ENCODE measurements at regions not wholly inside any gene's neighbourhood (a gene's known extent, or its start where the extent isn't known, plus 50 kb on each side); places are given as distances from the start of the nearest gene placed in this dataset.

- no peak for DNase-seq
Observed at GRCh38 chr12:24118668-24119067, 169.2 kb upstream of the SOX5 start.

GRCh38 chr12:24116548-24116947, 167.1 kb upstream of the SOX5 start:
- no peak for DNase-seq

GRCh38 chr12:24113701-24114100, 164.2 kb upstream of the SOX5 start:
- no peak for DNase-seq

- DNase-seq: no peak
Observed at GRCh38 chr12:24111616-24112015, 162.1 kb upstream of the SOX5 start.

GRCh38 chr12:24111086-24111485, 161.6 kb upstream of the SOX5 start:
- DNase-seq: no peak

DNA sequence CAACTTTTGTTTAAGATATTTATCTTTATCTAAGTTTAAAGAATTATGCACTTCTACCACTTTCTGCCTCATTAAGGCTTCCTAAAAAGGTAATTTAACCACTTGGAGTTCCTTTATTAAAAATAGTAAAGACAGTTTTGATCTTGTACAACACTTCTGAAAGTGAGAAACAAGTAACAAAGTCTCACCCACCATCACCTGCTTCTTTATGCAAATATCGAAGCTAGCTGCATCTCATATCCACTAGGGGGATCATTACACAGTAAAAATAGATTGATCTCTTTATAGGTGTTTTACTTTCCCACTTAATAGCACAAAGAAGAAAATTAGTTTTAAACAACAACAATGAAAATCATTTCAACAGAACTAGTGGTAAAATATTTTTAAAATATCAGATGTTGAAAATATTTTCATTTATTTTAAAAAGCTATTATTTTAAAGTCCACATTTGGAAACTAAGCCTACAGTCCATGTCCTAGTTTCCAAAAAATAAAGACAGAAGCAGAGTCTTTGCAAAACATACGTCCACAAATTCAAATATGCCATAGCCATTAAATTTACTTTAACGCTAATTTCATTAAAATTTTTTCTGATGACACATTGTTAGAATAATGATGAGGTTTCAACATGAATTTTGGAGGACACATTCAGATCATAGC, 160.0 kb upstream of the SOX5 start:
- DNase-seq: no peak

- DNase-seq: no peak
Observed at GRCh38 chr12:24102676-24103075, 153.2 kb upstream of the SOX5 start.

DNA sequence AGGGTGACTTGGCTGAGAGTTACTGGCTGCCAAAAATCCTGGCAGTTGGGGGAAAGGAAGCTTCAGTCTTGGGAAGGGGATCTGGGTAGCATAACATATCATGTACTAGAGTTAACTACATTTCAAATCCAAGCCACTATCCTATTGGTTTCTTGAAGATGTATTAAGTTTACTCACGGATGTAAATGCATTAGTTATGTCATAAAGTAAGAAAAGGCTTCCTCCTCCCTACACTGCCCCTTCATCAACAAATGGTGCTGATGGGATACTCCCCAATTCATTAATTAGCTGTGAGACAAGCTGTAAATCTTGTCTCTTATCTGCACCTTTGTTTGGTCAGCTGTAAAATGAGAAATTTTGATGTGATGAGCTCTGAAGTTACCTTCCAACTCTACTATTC, 150.1 kb upstream of the SOX5 start:
- DNase-seq: no peak

DNA sequence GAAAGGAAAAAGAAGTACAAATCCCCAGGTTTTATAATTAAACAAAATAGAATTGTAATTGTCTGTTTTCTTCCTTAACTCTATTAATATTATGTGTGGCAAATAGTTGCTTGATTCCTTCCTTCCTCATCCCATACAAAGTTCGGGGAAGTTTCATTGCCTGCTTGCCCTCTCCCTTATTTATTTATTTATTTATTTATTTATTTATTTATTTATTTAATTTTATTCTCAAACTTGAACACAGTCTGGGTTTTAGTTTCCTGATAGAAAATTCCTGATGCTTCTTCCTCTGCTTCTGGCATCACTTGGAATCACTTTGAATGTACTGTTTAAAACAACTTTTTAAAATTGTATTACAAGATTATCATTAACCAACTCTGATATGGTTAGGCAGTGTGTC, 145.8 kb upstream of the SOX5 start:
- DNase-seq: no peak

GRCh38 chr12:24089510-24089890, 140.0 kb upstream of the SOX5 start:
- no peak for DNase-seq

DNA sequence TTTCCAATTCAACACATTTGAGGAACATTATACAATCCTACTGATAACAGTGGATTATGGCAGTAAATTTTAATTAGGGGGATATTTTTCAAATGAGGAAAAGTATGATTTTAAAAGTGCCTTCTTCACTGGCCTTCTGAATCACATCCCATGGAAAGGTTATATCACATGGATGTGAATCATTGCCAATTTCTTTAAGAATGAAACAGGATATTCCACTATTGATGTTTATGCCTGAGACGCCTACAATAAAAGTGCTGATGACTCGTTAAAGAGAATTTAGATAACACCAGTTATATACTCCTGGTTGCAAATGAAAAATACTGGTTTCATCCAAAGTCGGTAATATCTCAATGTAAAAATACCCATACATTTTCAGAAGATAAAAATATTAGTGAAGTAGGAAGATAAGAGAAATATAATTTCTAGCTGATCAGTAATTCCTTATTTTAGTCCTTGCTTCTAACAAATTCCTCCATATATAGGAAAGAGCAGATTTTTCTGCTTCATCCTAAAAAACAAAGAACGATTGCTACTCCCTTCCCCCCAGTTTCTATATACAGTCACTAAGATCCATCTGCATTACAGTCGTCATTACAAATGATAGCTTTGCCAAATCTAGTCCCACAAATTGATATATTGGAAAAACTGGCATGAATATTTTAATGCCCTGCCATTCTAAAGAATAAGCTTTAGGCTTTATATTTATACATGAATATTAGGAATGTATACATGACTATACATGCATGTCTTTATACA, 139.5 kb upstream of the SOX5 start:
- no peak for DNase-seq

DNA sequence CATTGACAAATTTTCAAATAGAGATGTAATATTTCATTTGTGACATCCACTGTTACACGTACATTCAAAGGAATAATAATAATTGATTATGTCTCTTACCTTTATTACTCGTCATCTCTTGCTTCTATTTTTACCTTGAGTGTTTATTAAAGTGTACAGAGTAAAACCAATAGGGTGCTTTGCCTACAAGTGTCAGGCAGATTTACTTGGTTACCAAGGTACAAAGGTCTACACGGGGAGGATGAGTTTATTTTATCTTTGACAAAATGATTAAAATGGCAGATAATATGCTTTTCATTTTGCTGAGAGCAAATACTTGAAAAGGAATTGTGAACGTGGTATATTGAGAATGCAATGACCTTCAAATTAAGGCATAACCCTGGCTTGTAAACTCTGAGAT, 137.8 kb upstream of the SOX5 start:
- DNase-seq: no peak

DNA sequence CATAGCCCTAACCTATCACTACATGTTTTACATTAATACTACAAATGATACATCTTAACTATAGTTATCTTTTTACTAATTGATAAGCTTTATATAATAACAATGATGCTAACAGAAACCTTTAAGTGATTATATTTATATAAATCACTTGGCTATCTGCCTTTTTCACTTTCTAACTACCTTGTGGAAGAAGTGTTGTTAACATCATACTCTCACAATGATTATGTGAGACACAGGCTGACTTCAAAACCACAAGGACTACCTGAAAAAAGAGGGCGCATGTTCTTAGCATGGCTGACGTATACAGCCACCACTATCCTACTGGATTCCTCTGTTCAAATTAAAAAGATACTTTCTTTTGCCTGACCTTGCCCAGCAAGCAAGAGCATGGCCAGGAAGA, 135.3 kb upstream of the SOX5 start:
- no peak for DNase-seq

GRCh38 chr12:24083838-24084237, 134.4 kb upstream of the SOX5 start:
- no peak for DNase-seq

- no peak for DNase-seq
Observed at GRCh38 chr12:24081606-24082005, 132.1 kb upstream of the SOX5 start.

- DNase-seq: no peak
Observed at GRCh38 chr12:24081092-24081529, 131.6 kb upstream of the SOX5 start.

GRCh38 chr12:24080465-24080864, 131.0 kb upstream of the SOX5 start:
- DNase-seq: no peak

GRCh38 chr12:24079083-24079482, 129.6 kb upstream of the SOX5 start:
- no peak for DNase-seq

- no peak for DNase-seq
Observed at GRCh38 chr12:24078318-24078765, 128.9 kb upstream of the SOX5 start.

DNA sequence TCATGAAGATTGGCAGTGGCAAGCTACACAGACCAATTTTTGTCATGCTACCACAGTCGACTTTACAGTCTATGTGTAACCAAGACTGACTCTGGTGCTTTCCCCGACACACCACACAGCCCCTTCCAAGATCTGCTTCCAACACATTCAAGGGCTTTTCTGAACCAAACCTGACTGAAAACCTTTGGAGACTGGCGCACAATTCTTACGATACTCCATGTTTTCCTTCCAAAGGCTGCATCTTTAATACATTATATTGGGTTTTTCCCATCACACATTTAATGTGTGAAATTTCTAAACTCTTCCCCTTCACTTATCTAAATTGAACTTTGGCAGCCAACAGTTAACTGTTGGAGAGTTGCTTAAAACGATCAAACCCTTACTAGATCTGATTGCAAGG, 127.7 kb upstream of the SOX5 start:
- DNase-seq: no peak

- no peak for DNase-seq
Observed at GRCh38 chr12:24075650-24076049, 126.2 kb upstream of the SOX5 start.

- no peak for DNase-seq
Observed at GRCh38 chr12:24073170-24073810, 123.8 kb upstream of the SOX5 start.

DNA sequence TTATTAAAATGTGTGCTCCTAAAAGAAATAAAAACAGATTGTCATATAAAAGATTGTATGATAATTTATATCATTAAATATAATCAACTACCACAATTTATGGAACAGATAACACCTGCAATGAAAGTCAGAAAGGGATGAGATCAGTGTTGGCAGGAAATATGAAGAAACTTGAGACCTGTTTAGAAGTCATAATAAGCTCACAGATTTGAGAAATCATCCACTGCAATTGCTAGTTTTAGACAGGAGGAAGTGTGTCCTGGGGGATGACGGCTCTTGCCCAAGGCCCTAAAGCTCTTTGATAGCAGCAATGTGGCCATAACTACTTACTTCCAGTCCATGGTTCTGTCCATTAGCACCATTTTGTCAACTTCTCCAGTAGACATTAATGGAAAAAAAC, 122.8 kb upstream of the SOX5 start:
- no peak for DNase-seq

DNA sequence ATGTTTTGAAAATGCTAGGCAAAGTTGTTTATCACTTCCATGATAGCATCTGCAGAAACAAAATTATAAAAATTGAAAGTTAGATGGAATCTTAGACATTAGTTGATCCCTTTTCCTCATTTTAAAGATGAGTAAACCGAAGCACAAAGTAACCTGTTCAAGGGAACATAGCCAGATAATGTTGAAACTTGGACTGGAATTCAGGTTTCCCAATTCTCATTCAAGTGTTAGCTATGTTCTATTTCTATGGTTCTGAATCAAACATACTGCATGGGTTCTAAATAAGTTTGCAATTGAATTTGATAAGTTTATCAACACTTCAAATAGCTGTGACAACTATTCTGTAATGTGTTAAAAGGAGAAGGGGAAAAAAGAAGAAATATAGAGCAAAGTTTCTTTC, 122.4 kb upstream of the SOX5 start:
- no peak for DNase-seq
